MM.1S (cell line): ENCODE measurements at regions not wholly inside any gene's neighbourhood (a gene's known extent, or its start where the extent isn't known, plus 50 kb on each side); places are given as distances from the start of the nearest gene placed in this dataset.

Experiments used
- DNase-seq: peaks from one replicate; pipeline ENCODE4 v3.0.0-alpha.2; 2015
- H2AFZ ChIP-seq: fragments of 300-600 bp; sonication (generic); 2 replicates; pipeline ENCODE4 v1.6.0; 2016; ENCODE audit warnings: antibody characterized with exemption, low read length
- H3F3A ChIP-seq: fragments of 300-600 bp; sonication (generic); 2 replicates; pipeline ENCODE4 v1.6.1; 2016; ENCODE audit warnings: mild to moderate bottlenecking, antibody characterized with exemption, low read length, moderate library complexity, mixed read lengths; ENCODE audit not compliant: insufficient read depth
- H3K27ac ChIP-seq: fragments of 300-600 bp; sonication (generic); 2 replicates; pipeline ENCODE4 v1.5.1; 2016; ENCODE audit warnings: mild to moderate bottlenecking, low read length
- H3K27me3 ChIP-seq: fragments of 300-600 bp; sonication (generic); replicated peaks from 2 replicates; pipeline ENCODE4 v1.6.0; 2016; ENCODE audit warnings: low read length; ENCODE audit not compliant: insufficient read depth
- H3K36me3 ChIP-seq: fragments of 300-600 bp; sonication (generic); replicated peaks from 2 replicates; pipeline ENCODE4 v1.6.1; 2016; ENCODE audit warnings: mild to moderate bottlenecking, low read length, mixed read lengths; ENCODE audit not compliant: insufficient read depth
- H3K4me1 ChIP-seq: fragments of 300-600 bp; sonication (generic); 2 replicates; pipeline ENCODE4 v1.6.1; 2016; ENCODE audit warnings: low read length, mixed read lengths
- H3K4me2 ChIP-seq: fragments of 300-600 bp; sonication (generic); 2 replicates; pipeline ENCODE4 v1.6.0; 2016; ENCODE audit warnings: low read depth, low read length
- H3K4me3 ChIP-seq: fragments of 300-600 bp; sonication (generic); 2 replicates; pipeline ENCODE4 v1.5.1; 2016; ENCODE audit warnings: low read length, mixed read lengths
- H3K79me2 ChIP-seq: fragments of 300-600 bp; sonication (generic); 2 replicates; pipeline ENCODE4 v1.6.1; 2016; ENCODE audit warnings: mixed run types, low read length, mixed read lengths
- H3K9ac ChIP-seq: fragments of 300-600 bp; sonication (generic); 2 replicates; pipeline ENCODE4 v1.6.1; 2016; ENCODE audit warnings: low read length, mixed read lengths
- H3K9me2 ChIP-seq: fragments of 300-600 bp; sonication (generic); replicated peaks from 2 replicates; pipeline ENCODE4 v1.6.1; 2016; ENCODE audit warnings: mild to moderate bottlenecking, low read length, mixed read lengths; ENCODE audit not compliant: insufficient read depth
- H3K9me3 ChIP-seq: fragments of 300-600 bp; sonication (generic); replicated peaks from 2 replicates; pipeline ENCODE4 v1.6.1; 2016; ENCODE audit warnings: mild to moderate bottlenecking, low read length, mixed read lengths; ENCODE audit not compliant: insufficient read depth
- H4K20me1 ChIP-seq: fragments of 300-600 bp; sonication (generic); 2 replicates; pipeline ENCODE4 v1.6.1; 2016; ENCODE audit warnings: mild to moderate bottlenecking, low read length, moderate library complexity, mixed read lengths; ENCODE audit not compliant: insufficient read depth
- EZH2 ChIP-seq: fragments of 300-600 bp; sonication (generic); optimal IDR thresholded peaks from 2 replicates; pipeline ENCODE3; 2017; ENCODE audit warnings: low read depth, mild to moderate bottlenecking, antibody characterized with exemption, low read length, mixed read lengths
- EZH2phosphoT487 ChIP-seq: fragments of 300-600 bp; sonication (generic); IDR thresholded peaks from 2 replicates; pipeline ENCODE4 v1.6.1; 2018; ENCODE audit warnings: antibody characterized with exemption, low read length
- TF ChIP-seq, protein P1 (sequence below): fragments of 300-600 bp; sonication (generic); IDR thresholded peaks from 2 replicates; pipeline ENCODE4 v1.5.1; 2016; ENCODE audit warnings: antibody characterized with exemption, low read length, mixed read lengths

DNA sequence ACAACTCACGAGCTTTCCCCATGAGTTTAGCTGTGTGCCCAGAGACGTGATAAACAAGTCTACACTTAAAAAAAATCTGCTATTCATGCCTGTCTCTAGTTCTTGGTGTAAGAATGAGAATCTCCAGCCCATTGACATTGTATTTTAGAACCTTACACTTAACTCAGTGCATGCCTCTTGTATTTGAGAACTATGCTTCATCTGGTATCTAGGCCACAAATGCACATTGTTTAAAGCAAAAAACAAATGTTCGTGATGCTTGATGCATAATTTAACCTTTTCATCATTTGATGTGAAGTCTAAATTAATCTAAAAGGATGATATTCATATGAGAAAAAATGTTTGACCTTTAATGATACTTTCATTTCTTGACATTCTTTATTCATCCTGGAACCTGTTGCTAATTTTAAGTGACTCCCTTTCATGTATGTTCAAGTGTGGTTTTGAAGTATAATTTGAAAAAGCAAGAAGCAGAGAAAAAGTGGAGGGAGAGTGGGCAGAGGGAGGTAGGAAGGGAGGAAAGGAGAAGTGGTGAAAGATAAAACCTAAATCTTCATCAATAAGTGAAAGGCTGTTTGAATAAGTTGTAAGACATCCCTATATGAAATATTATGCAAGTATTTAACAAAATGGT is 116.9 kb downstream of the PFDN4 start:
- H3K9me2 ChIP-seq: no peaks in the 10 kb centered on the region
- H3K4me1 ChIP-seq: 0 out of 2 replicates have a peak, but pooled peaks cover 6% of the 10 kb centered on the region
- no peak overlapping the region for H3K9ac ChIP-seq
- TF ChIP-seq EZH2: no peak
- TF ChIP-seq EZH2phosphoT487: no peak
- TF ChIP-seq, protein P1, sequence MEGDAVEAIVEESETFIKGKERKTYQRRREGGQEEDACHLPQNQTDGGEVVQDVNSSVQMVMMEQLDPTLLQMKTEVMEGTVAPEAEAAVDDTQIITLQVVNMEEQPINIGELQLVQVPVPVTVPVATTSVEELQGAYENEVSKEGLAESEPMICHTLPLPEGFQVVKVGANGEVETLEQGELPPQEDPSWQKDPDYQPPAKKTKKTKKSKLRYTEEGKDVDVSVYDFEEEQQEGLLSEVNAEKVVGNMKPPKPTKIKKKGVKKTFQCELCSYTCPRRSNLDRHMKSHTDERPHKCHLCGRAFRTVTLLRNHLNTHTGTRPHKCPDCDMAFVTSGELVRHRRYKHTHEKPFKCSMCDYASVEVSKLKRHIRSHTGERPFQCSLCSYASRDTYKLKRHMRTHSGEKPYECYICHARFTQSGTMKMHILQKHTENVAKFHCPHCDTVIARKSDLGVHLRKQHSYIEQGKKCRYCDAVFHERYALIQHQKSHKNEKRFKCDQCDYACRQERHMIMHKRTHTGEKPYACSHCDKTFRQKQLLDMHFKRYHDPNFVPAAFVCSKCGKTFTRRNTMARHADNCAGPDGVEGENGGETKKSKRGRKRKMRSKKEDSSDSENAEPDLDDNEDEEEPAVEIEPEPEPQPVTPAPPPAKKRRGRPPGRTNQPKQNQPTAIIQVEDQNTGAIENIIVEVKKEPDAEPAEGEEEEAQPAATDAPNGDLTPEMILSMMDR: no peak
- H3K27me3 ChIP-seq: no peaks in the 10 kb centered on the region
- no peaks in the 10 kb centered on the region for H3K9me3 ChIP-seq
- no peaks in the 10 kb centered on the region for H3K36me3 ChIP-seq
- no peak for DNase-seq
- no peaks in the 10 kb centered on the region for H3K79me2 ChIP-seq
- H3F3A ChIP-seq: no peaks in the 10 kb centered on the region
- H2AFZ ChIP-seq: no peak overlapping the region
- no peak overlapping the region for H3K27ac ChIP-seq
- no peak overlapping the region for H3K4me2 ChIP-seq
- no peaks in the 10 kb centered on the region for H4K20me1 ChIP-seq
- no peak overlapping the region for H3K4me3 ChIP-seq

DNA sequence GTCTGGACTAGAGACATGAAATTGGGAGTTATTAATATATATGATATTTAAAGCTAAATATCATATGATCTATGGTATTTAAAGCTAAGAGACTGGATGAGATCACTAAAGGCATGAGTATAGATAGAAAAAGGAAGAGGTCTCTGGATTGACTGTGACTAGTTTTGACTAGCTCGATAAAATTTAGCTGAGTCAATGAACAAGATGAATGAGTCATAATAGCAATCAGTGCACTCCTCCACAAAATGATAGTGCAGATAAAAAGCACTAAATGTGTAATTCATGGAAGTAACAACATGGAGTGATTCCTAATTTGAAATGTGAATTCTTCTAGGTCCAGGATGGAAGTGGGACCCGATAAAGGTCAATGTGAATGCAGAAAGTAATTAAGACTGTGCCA is 127.4 kb downstream of the PFDN4 start:
- DNase-seq: no peak
- H4K20me1 ChIP-seq: no peaks in the 10 kb centered on the region

DNA sequence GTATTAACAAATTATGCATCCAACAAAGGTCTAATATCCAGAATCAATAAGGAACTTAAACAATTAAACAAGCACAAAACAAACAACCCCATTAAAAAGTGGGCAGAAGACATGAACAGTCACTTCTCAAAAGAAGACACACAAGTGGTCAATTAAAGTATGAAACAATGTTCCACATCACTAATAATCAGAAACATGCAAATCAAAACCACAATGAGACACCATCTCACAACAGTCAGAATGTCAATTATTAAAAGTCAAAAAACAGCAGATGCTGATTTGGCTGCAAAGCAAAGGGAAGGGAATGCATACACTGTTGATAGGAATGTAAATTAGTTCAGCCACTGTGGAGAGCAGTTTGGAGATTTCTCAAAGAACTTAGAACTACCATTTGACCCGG is 129.3 kb downstream of the PFDN4 start:
- H3K36me3 ChIP-seq: no peaks in the 10 kb centered on the region
- no peaks in the 10 kb centered on the region for H3K79me2 ChIP-seq
- no peak overlapping the region for H3K4me3 ChIP-seq
- H4K20me1 ChIP-seq: no peaks in the 10 kb centered on the region
- TF ChIP-seq, protein P1: no peak
- H3K27ac ChIP-seq: no peak overlapping the region
- H3K9me3 ChIP-seq: no peaks in the 10 kb centered on the region
- no peaks in the 10 kb centered on the region for H3K4me1 ChIP-seq
- H3K9ac ChIP-seq: no peak overlapping the region
- H3F3A ChIP-seq: no peaks in the 10 kb centered on the region
- no peak overlapping the region for H2AFZ ChIP-seq
- H3K9me2 ChIP-seq: no peaks in the 10 kb centered on the region
- no peak for DNase-seq
- H3K4me2 ChIP-seq: no peak overlapping the region
- no peaks in the 10 kb centered on the region for H3K27me3 ChIP-seq

More for the DNA sequence above, 127.4 kb downstream of the PFDN4 start:
- H3K79me2 ChIP-seq: no peaks in the 10 kb centered on the region
- TF ChIP-seq, protein P1: no peak
- TF ChIP-seq EZH2 (no peak), EZH2phosphoT487 (no peak)
- no peaks in the 10 kb centered on the region for H3K36me3 ChIP-seq
- H3K27ac ChIP-seq: no peak overlapping the region
- no peaks in the 10 kb centered on the region for H3F3A ChIP-seq
- H3K4me2 ChIP-seq: no peak overlapping the region
- no peaks in the 10 kb centered on the region for H3K27me3 ChIP-seq
- no peak overlapping the region for H3K4me3 ChIP-seq
- no peaks in the 10 kb centered on the region for H3K4me1 ChIP-seq
- H3K9me2 ChIP-seq: no peaks in the 10 kb centered on the region
- H3K9ac ChIP-seq: no peak overlapping the region
- H2AFZ ChIP-seq: no peak overlapping the region
- H3K9me3 ChIP-seq: no peaks in the 10 kb centered on the region
